ENCODE measurements at regions not wholly inside any gene's neighbourhood (a gene's known extent, or its start where the extent isn't known, plus 50 kb on each side); places are given as distances from the start of the nearest gene placed in this dataset.
"Not testable (repeated sequence)": the region's sequence is repeated elsewhere in the genome, so short reads cannot be mapped to it uniquely, and the experiment has no call there.

- DNase-seq (ENCODE audit: low spot score) (no peak), FAIRE-seq (no peak)
These were observed 153.5 kb upstream of the GALNT2 start for GRCh38 chr1:229913489-229913888.

DNA sequence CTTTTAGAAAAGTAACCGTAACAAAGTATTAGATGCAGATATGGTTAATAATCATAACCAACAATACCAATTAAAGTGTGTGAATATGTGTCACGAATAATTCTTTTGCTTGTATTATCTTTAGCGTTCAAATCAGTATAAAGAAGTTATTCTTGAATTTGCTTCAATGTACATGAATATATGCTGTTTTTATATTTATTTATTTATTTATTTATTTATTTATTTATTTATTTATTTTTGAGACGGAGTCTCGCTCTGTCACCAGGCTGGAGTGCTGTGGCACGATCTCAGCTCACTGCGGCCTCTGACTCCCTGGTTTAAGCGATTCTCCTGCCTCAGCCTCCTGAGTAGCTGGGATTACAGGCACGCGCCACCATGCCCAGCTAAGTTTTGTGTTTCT, 147.6 kb upstream of the GALNT2 start:
- not testable (repeated sequence) for FAIRE-seq; DNase-seq (ENCODE audit: low spot score)

DNA sequence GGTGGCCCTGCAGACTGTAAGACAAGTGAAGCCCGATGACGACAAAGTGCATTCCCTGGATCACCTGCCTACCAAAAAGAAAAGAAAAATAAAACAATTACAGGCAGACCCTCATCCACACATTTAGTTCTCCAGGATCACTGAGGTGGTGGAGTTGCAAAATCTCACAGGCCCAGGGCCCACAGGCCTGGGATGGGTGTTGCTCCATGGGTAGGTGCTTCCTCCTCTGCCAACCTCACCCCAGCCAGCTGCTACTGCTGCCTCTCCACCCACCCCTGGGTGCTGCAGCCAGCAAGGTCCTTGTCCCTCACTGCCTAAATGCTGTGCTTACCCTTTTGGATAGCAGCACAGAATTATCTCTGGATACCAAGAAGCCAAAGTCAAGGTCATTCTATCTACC, 146.4 kb upstream of the GALNT2 start:
- DNase-seq (ENCODE audit: low spot score), result no peak
- no peak for FAIRE-seq

DNA sequence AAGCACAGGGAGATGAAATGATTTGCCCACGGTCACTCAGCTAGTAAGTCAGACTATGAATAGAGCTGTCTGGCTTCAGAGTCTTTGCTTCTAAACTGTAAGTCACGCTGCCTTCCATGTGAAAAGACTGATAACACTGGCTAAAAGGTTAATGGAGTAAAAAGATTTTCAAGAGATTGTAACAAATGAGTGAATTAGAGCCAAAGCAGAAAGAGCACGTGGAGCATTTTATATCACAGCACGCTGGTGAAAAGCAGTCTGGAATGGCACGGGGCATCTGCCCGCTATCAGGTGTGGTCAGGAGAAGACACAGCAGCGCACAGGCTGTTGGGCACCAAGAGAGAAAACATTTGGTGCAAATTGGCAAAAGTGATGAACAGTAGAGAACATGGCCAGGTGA, 144.8 kb upstream of the GALNT2 start:
- FAIRE-seq (no peak), DNase-seq (ENCODE audit: low spot score) (no peak)

- no peak for FAIRE-seq
These were observed 142.4 kb upstream of the GALNT2 start for GRCh38 chr1:229924639-229925038.

GRCh38 chr1:229928767-229929166, 138.3 kb upstream of the GALNT2 start:
- FAIRE-seq (no peak), DNase-seq (ENCODE audit: low spot score) (no peak)

More at GRCh38 chr1:229924639-229925038, 142.4 kb upstream of the GALNT2 start:
- no peak for DNase-seq (ENCODE audit: low spot score)

DNA sequence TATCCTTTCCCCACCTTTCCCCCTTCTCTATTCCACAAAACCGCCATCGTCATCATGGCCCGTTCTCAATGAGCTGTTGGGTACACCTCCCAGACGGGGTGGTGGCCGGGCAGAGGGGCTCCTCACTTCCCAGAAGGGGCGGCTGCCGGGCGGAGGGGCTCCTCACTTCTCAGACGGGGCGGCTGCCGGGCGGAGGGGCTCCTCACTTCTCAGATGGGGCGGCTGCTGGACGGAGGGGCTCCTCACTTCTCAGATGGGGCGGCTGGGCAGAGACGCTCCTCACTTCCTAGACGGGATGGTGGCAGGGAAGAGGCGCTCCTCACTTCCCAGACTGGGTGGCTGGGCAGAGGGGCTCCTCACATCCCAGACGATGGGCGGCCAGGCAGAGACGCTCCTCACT, 135.3 kb upstream of the GALNT2 start:
- not testable (repeated sequence) for FAIRE-seq

GRCh38 chr1:229935157-229935556, 131.9 kb upstream of the GALNT2 start:
- not testable (repeated sequence) for FAIRE-seq; DNase-seq (ENCODE audit: low spot score)

More for the DNA sequence above, 135.3 kb upstream of the GALNT2 start:
- DNase-seq (ENCODE audit: low spot score), result not testable (repeated sequence)

- DNase-seq (ENCODE audit: low spot score) (no peak), FAIRE-seq (no peak)
These were observed 128.5 kb upstream of the GALNT2 start for GRCh38 chr1:229938551-229938950.

DNA sequence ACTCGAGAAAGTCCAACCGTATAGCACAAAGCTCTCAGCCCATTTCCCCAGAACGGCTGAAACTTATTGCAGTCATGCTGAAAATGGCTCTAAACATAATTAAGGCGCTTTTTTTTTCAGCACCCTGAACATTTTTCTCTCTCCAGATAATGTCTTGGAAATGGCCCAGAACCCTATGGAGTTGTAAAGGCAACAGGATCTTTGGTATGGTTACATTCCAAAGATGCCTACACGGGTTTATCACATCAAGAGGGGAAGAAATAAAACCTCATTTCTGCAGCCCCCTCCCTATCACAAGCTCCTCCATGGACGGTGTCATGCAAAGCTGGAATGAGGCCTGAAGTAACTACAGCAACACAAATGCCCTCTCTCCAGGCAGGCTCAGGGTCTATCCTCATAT, 126.4 kb upstream of the GALNT2 start:
- DNase-seq (ENCODE audit: low spot score) (peak; percentile 50), FAIRE-seq (no peak)

DNA sequence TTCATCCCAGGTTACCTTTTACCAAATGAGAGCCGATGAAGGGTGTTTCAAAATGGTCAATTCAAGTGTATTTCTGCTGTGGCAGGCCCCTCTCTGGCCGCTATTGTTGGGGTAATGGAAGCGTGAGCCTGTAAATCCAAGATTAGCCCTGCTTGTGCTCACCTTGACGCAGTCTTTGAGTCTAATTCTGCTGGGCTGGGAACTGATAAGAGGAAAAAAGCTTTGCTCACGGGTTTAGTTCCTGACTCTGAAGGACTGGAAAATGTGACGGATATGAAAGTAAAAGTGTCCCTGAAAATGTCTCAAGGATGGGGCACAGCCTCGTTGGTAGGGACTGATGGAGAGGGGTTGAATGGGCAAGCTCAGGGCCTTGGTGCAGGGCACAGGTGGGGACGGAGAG, 125.9 kb upstream of the GALNT2 start:
- FAIRE-seq (no peak), DNase-seq (ENCODE audit: low spot score) (no peak)

DNA sequence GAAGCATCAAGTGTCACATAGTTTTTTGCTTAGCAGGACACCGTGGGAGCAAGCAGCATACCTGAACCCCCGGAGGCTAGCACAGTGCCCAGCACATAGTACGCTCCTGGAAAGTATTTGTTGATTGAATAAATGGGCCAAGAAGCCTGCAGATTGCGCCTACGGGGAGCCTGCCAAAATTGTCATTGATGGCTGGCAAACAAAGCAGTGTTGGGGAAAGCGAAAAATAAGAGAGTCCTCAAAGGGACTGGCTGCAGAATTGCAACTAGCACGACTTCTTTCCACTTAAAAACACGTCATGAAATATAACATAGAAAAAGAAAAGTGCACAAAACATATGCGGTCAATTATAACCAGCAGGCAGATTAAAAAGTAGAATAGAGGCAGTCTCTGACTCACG, 125.2 kb upstream of the GALNT2 start:
- FAIRE-seq, result no peak

GRCh38 chr1:229942501-229942900, 124.5 kb upstream of the GALNT2 start:
- no peak for FAIRE-seq
- DNase-seq (ENCODE audit: low spot score), result no peak

More for the DNA sequence above, 125.2 kb upstream of the GALNT2 start:
- DNase-seq (ENCODE audit: low spot score), result no peak

- no peak for DNase-seq (ENCODE audit: low spot score)
- FAIRE-seq, result no peak
These were observed 123.8 kb upstream of the GALNT2 start for GRCh38 chr1:229943148-229943714.

GRCh38 chr1:229943988-229944743, 122.9 kb upstream of the GALNT2 start:
- DNase-seq (ENCODE audit: low spot score) (no peak), FAIRE-seq (no peak)

- FAIRE-seq (no peak), DNase-seq (ENCODE audit: low spot score) (no peak)
These were observed 121.2 kb upstream of the GALNT2 start for GRCh38 chr1:229945795-229946194.

DNA sequence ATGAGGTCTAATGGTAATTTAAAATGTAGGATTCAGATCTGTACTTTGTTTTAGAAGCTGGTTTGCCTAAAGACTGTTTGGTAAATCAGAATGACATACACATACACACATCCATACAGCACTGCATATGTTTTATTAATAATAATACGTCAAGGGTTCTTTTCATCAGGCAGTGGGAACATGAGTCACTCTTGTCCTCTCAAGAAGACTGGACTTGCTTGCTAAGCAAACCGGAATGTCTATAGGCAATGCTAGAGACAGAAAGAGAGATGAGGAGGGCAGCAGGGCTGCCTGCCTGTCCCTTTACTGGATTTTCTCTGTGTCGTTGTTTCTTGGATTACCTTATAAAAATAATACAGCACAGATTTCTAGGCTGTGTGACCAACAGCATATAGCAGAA, 119.1 kb upstream of the GALNT2 start:
- FAIRE-seq (no peak), DNase-seq (ENCODE audit: low spot score) (no peak)

DNA sequence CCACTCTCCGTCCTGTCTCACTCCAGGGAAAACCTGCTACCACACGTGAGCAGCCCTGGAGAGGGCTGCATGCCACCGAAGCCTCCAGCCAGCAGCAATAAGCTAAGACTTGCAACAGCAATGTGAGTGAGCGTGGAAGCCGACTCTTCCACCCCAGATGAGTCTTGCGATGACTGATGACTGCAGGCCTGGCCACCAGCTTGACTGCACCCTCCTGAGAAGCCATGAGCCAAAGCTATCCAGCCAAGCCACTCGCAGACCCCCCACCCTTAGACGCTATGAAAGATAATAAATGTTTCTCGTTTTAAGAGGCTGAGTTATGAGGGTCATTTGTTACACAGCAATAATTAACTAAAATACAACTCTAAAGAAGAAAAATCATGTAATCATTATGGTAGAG, 118.6 kb upstream of the GALNT2 start:
- DNase-seq (ENCODE audit: low spot score) (no peak), FAIRE-seq (no peak)

DNA sequence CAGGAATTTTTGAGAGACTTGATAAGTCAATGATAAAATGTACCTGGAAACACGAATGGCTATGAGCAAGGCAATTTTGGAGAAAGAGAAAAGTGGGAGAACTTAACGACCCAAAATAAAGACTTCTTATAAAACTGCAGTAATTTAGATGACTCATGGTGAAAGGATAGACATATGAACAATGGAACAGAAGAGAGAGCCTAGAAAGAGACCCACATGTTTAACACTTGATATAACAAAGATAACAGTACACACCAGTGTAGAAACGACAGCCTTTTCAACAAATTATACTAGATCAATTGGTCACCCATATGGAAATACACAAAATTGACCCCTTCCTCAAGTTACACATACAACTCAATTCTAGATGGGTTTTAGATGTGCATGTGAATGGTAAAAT, 117.5 kb upstream of the GALNT2 start:
- no peak for FAIRE-seq
- no peak for DNase-seq (ENCODE audit: low spot score)

GRCh38 chr1:229950020-229950419, 117.0 kb upstream of the GALNT2 start:
- DNase-seq (ENCODE audit: low spot score) (no peak), FAIRE-seq (no peak)

GRCh38 chr1:229950908-229951307, 116.1 kb upstream of the GALNT2 start:
- FAIRE-seq (no peak), DNase-seq (ENCODE audit: low spot score) (no peak)

- FAIRE-seq, result peak; percentile 27
- no peak for DNase-seq (ENCODE audit: low spot score)
These were observed 115.0 kb upstream of the GALNT2 start for GRCh38 chr1:229951856-229952534.

All from urothelium cell line (cell line).